ENCODE measurements at regions not wholly inside any gene's neighbourhood (a gene's known extent, or its start where the extent isn't known, plus 50 kb on each side); places are given as distances from the start of the nearest gene placed in this dataset.

DNA sequence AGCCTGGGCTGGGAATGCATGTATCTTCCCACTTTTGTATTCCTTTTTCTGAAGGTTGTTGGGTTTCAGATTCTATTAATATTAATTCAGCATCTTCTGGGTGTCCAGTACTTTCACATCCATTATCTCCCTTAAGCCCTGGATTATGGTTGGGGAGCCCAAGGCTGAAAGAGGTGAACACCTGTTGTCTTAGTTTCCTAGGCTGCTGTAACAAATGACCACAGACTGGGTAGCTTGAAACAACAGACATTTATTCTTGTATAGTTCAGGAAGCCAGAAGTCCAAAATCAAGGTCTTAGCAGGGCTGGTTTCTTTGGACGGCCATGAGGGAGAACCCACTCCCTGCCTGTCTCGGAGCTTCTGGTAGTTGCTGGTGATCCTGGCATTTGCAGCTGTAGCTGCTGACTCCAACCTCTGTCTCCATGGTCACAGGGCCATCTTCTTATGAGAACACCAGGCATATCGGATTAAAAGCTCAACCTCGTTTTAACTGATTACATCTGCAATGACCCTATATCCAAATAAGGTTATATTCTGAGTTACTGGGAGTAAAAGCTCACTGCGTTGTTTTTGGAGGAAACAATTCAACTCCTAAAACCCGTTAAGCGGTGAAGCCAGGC lies 68.2 kb upstream of the CLMN start:
- no peaks in the 10 kb centered on the region for H3K36me3 ChIP-seq (replicated peaks; ENCODE audit: insufficient read depth, low read length)
- no peak overlapping the region for H3K4me2 ChIP-seq (ENCODE audit: low read depth, low read length)
- no peaks in the 10 kb centered on the region for H3K9me3 ChIP-seq (replicated peaks; ENCODE audit: insufficient read depth, low read length)
- H3K9ac ChIP-seq (ENCODE audit: low read length): no peak overlapping the region
- no peak overlapping the region for H2AFZ ChIP-seq (ENCODE audit: low read length)
- H3K9me2 ChIP-seq (replicated peaks; ENCODE audit: insufficient read depth, low read length): no peaks in the 10 kb centered on the region
- TF ChIP-seq EZH2phosphoT487 (IDR thresholded peaks at IDR 0.05; ENCODE audit: low read length) (no peak), EZH2 (optimal IDR thresholded peaks at IDR 0.05; ENCODE audit: low read depth, low read length) (no peak)
- TF ChIP-seq, protein P1, sequence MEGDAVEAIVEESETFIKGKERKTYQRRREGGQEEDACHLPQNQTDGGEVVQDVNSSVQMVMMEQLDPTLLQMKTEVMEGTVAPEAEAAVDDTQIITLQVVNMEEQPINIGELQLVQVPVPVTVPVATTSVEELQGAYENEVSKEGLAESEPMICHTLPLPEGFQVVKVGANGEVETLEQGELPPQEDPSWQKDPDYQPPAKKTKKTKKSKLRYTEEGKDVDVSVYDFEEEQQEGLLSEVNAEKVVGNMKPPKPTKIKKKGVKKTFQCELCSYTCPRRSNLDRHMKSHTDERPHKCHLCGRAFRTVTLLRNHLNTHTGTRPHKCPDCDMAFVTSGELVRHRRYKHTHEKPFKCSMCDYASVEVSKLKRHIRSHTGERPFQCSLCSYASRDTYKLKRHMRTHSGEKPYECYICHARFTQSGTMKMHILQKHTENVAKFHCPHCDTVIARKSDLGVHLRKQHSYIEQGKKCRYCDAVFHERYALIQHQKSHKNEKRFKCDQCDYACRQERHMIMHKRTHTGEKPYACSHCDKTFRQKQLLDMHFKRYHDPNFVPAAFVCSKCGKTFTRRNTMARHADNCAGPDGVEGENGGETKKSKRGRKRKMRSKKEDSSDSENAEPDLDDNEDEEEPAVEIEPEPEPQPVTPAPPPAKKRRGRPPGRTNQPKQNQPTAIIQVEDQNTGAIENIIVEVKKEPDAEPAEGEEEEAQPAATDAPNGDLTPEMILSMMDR (IDR thresholded peaks at IDR 0.05; ENCODE audit: low read length): no peak
- no peak overlapping the region for H3K4me3 ChIP-seq (ENCODE audit: low read length)
- no peak for DNase-seq
- H3K79me2 ChIP-seq (ENCODE audit: low read length): no peaks in the 10 kb centered on the region
- no peak overlapping the region for H3K27ac ChIP-seq (ENCODE audit: low read length)
- H3K27me3 ChIP-seq (replicated peaks; ENCODE audit: insufficient read depth, low read length): no peaks in the 10 kb centered on the region
- no peaks in the 10 kb centered on the region for H3K4me1 ChIP-seq (ENCODE audit: low read length)
- no peaks in the 10 kb centered on the region for H4K20me1 ChIP-seq (ENCODE audit: insufficient read depth, low read length)
- H3F3A ChIP-seq (ENCODE audit: insufficient read depth, low read length): no peaks in the 10 kb centered on the region

DNA sequence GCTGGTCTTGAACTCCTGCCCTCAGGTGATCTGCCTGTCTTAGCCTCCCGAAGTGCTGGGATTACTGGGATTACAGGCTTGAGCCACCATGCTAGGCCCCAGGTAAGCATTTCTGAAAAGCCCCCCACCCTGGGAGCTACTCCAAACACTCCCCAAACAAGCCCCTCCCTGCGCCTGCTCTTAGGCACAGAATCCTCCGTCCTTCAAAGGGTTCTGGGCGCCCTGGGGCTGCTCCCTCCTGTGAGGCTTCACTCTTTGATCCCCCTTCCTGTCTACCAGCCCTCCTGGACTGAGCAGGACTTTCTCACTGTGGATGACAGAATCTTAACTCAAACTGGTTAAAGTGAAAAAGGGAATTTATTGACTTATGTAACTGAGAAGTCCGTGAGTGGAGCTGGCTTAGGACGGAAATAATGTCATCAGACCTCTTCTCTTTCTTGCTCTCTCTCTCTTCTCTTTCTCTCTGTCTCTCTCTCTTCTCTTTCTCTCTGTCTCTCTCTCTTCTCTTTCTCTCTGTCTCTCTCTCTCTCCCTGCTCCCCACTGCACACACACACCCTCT lies 66.9 kb upstream of the CLMN start:
- Histone ChIP-seq H3K27ac (ENCODE audit: low read length) (no peak overlapping the region), H3F3A (ENCODE audit: insufficient read depth, low read length) (no peaks in the 10 kb centered on the region), H3K27me3 (replicated peaks; ENCODE audit: insufficient read depth, low read length) (no peaks in the 10 kb centered on the region), H3K9me3 (replicated peaks; ENCODE audit: insufficient read depth, low read length) (no peaks in the 10 kb centered on the region), H2AFZ (ENCODE audit: low read length) (no peak overlapping the region), H3K4me1 (ENCODE audit: low read length) (no peaks in the 10 kb centered on the region), H3K4me2 (ENCODE audit: low read depth, low read length) (no peak overlapping the region), H4K20me1 (ENCODE audit: insufficient read depth, low read length) (no peaks in the 10 kb centered on the region), H3K79me2 (ENCODE audit: low read length) (no peaks in the 10 kb centered on the region), H3K4me3 (ENCODE audit: low read length) (no peak overlapping the region), H3K9me2 (replicated peaks; ENCODE audit: insufficient read depth, low read length) (no peaks in the 10 kb centered on the region), H3K36me3 (replicated peaks; ENCODE audit: insufficient read depth, low read length) (no peaks in the 10 kb centered on the region), H3K9ac (ENCODE audit: low read length) (no peak overlapping the region)
- TF ChIP-seq EZH2phosphoT487 (IDR thresholded peaks at IDR 0.05; ENCODE audit: low read length) (no peak), EZH2 (optimal IDR thresholded peaks at IDR 0.05; ENCODE audit: low read depth, low read length) (no peak)
- TF ChIP-seq, protein P1 (IDR thresholded peaks at IDR 0.05; ENCODE audit: low read length): no peak
- DNase-seq: no peak

DNA sequence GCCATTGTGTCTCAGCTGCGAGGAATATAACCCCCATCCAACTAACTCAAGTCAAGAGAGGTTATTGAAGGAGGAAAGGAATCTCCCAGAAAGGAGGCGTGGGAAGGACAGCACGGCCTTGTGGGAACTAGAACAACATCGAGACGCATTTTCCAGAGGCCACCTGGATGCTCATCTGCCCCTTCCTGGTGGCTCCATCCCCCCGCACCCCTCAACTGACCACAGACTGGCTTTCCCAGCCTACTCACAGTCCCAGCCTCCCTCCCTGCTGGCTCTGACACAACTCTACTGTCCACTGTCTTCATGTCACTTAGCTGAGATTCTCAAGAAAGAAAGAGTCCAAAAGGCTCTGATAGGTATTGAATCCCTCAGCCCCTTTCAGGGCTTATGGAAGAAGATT lies 66.0 kb upstream of the CLMN start:
- no peak overlapping the region for H3K4me3 ChIP-seq (ENCODE audit: low read length)
- no peak overlapping the region for H3K27ac ChIP-seq (ENCODE audit: low read length)
- H3K79me2 ChIP-seq (ENCODE audit: low read length): no peaks in the 10 kb centered on the region
- no peaks in the 10 kb centered on the region for H3K27me3 ChIP-seq (replicated peaks; ENCODE audit: insufficient read depth, low read length)
- no peak overlapping the region for H2AFZ ChIP-seq (ENCODE audit: low read length)
- no peaks in the 10 kb centered on the region for H3K36me3 ChIP-seq (replicated peaks; ENCODE audit: insufficient read depth, low read length)
- no peak overlapping the region for H3K9ac ChIP-seq (ENCODE audit: low read length)
- H3K9me3 ChIP-seq (replicated peaks; ENCODE audit: insufficient read depth, low read length): no peaks in the 10 kb centered on the region
- DNase-seq: no peak
- no peaks in the 10 kb centered on the region for H3K9me2 ChIP-seq (replicated peaks; ENCODE audit: insufficient read depth, low read length)
- TF ChIP-seq, protein P1 (IDR thresholded peaks at IDR 0.05; ENCODE audit: low read length): no peak
- TF ChIP-seq EZH2phosphoT487 (IDR thresholded peaks at IDR 0.05; ENCODE audit: low read length) (no peak), EZH2 (optimal IDR thresholded peaks at IDR 0.05; ENCODE audit: low read depth, low read length) (no peak)
- H3K4me2 ChIP-seq (ENCODE audit: low read depth, low read length): no peak overlapping the region
- no peaks in the 10 kb centered on the region for H3K4me1 ChIP-seq (ENCODE audit: low read length)
- no peaks in the 10 kb centered on the region for H4K20me1 ChIP-seq (ENCODE audit: insufficient read depth, low read length)
- H3F3A ChIP-seq (ENCODE audit: insufficient read depth, low read length): no peaks in the 10 kb centered on the region

Data from MM.1S (cell line).